ENCODE measurements at regions not wholly inside any gene's neighbourhood (a gene's known extent, or its start where the extent isn't known, plus 50 kb on each side); places are given as distances from the start of the nearest gene placed in this dataset.

DNA sequence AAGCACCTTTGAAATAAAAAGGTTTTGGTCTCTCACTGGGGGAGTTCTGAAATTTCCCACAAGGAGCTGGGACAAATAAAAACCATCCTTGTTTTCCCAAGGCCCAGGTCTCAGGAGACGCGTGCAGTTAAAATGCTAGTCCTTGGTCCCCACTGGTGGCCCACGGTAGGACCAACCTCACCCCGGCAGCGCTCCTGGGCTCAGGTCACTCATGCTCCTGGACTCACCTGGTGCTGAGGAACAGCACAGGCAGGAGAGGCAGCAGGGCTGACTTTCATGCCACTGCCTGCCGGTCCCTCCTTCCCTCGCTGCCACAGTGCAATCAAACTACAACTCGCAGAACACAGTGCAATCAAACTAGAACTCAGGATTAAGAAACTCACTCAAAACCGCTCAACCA is 356.8 kb upstream of the CCDC179 start:
- TF ChIP-seq, protein P1, sequence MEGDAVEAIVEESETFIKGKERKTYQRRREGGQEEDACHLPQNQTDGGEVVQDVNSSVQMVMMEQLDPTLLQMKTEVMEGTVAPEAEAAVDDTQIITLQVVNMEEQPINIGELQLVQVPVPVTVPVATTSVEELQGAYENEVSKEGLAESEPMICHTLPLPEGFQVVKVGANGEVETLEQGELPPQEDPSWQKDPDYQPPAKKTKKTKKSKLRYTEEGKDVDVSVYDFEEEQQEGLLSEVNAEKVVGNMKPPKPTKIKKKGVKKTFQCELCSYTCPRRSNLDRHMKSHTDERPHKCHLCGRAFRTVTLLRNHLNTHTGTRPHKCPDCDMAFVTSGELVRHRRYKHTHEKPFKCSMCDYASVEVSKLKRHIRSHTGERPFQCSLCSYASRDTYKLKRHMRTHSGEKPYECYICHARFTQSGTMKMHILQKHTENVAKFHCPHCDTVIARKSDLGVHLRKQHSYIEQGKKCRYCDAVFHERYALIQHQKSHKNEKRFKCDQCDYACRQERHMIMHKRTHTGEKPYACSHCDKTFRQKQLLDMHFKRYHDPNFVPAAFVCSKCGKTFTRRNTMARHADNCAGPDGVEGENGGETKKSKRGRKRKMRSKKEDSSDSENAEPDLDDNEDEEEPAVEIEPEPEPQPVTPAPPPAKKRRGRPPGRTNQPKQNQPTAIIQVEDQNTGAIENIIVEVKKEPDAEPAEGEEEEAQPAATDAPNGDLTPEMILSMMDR (IDR thresholded peaks at IDR 0.05): no peak
- TF ChIP-seq POLR2A (IDR thresholded peaks at IDR 0.05): no peak
